Gastrocnemius medialis (tissue), 4 donors: ENCODE measurements at regions not wholly inside any gene's neighbourhood (a gene's known extent, or its start where the extent isn't known, plus 50 kb on each side); places are given as distances from the start of the nearest gene placed in this dataset.

Experiments
- ATAC-seq, 2 donors: fragments of 150-250 bp; one replicate each; pipeline ENCODE4 v1.9.1; 2016
- DNase-seq, 2 donors: peaks; one replicate each; pipeline ENCODE4 v3.0.0-alpha.2; 2019
- H3K27ac ChIP-seq, 4 donors: fragments of 200-600 bp; sonication (generic); 1 replicate in 1 of 4; 2 replicates in 3 of 4; pipeline ENCODE4 v1.5.1; 2016 to 2018; ENCODE audit warnings: mild to moderate bottlenecking in 2 of 4, moderate library complexity in 1 of 4
- H3K27me3 ChIP-seq, 3 donors: fragments of 200-600 bp; sonication (generic) in 2 of 3; 1 replicate in 1 of 3; 2 replicates in 2 of 3; pipeline versions ENCODE4 v1.5.1 to v1.6.0; 2016 to 2019; ENCODE audit warnings: mild to moderate bottlenecking in 1 of 3, moderate library complexity in 1 of 3
- H3K36me3 ChIP-seq, 2 donors: fragments of 200-600 bp; sonication (generic) in 1 of 2; one replicate each; pipeline ENCODE4 v1.5.1; 2017 to 2018
- H3K4me1 ChIP-seq, 2 donors: fragments of 200-600 bp; sonication (generic) in 1 of 2; one replicate each; pipeline ENCODE4 v1.5.1; 2016 to 2017; ENCODE audit warnings: mild to moderate bottlenecking in 2 of 2
- H3K4me3 ChIP-seq, 4 donors: fragments of 200-600 bp; sonication (generic) in 3 of 4; 1 replicate in 1 of 4; 2 replicates in 3 of 4; pipeline ENCODE4 v1.5.1; 2016 to 2019; ENCODE audit warnings: mild to moderate bottlenecking in 2 of 4
- H3K9me3 ChIP-seq, 3 donors: fragments of 200-600 bp; sonication (generic) in 2 of 3; 1 replicate in 1 of 3; 2 replicates in 2 of 3; pipeline ENCODE4 v1.5.1; 2016 to 2019
- CTCF ChIP-seq, 5 experiments: fragments of 450-650 bp in 3 of 5; fragments of 200-600 bp in 2 of 5; sonication (generic) in 2 of 5; IDR thresholded peaks in 4 of 5; conservative IDR thresholded peaks in 1 of 5; 1 replicate in 4 of 5; 2 replicates in 1 of 5; pipeline ENCODE4 v1.5.1; 2016 to 2019; ENCODE audit warnings: antibody characterized with exemption in 5 of 5, mild to moderate bottlenecking in 3 of 5, moderate library complexity in 3 of 5
- POLR2A ChIP-seq, 2 donors: fragments of 450-650 bp; IDR thresholded peaks; one replicate each; pipeline ENCODE4 v1.6.1; 2017; ENCODE audit warnings: antibody characterized with exemption in 2 of 2, mild to moderate bottlenecking in 2 of 2, moderate library complexity in 2 of 2
- in situ Hi-C, 4 donors: fragments of 200-750 bp; cut with MboI; loops; one replicate each; pipeline versions ENCODE4 v1.15.0 to v1.8.0; 2017; ENCODE audit warnings: low sequenced_read_pairs in 4 of 4
- intact Hi-C: fragments of 100-400 bp; cut with DNase I; formaldehyde crosslinking; loops from one replicate; pipeline ENCODE4 v1.15.1; 2023; ENCODE audit warnings: low total_unique reads

- no peak for ATAC-seq
- intact Hi-C loops (no loop called here), in situ Hi-C loops (no loop called here)
- no peak for DNase-seq
- Histone ChIP-seq H3K4me1 (no peaks in the 10 kb centered on the region), H3K27me3 (no peaks in the 10 kb centered on the region), H3K4me3 (no peak overlapping the region), H3K36me3 (no peaks in the 10 kb centered on the region), H3K9me3 (no peaks in the 10 kb centered on the region), H3K27ac (no peak overlapping the region)
- TF ChIP-seq POLR2A (IDR thresholded peaks at IDR 0.05) (no peak), CTCF (IDR thresholded peaks at IDR 0.05 in 4 of 5, conservative IDR thresholded peaks at IDR 0.05 in 1 of 5) (no peak)
Observed at GRCh38 chr1:238549137-238549536, 658.4 kb upstream of the ZP4 start.

- H3K4me3 ChIP-seq, result no peak overlapping the region
- H3K27ac ChIP-seq, result no peak overlapping the region
- intact Hi-C loops, result no loop called here
- ATAC-seq (no peak), DNase-seq (no peak)
- no peaks in the 10 kb centered on the region for H3K27me3 ChIP-seq
- in situ Hi-C loops, result no loop called here
- no peaks in the 10 kb centered on the region for H3K4me1 ChIP-seq
- no peaks in the 10 kb centered on the region for H3K9me3 ChIP-seq
- H3K36me3 ChIP-seq, result no peaks in the 10 kb centered on the region
- no peak for TF ChIP-seq CTCF (IDR thresholded peaks at IDR 0.05 in 4 of 5, conservative IDR thresholded peaks at IDR 0.05 in 1 of 5)
- no peak for TF ChIP-seq POLR2A (IDR thresholded peaks at IDR 0.05)
Observed at GRCh38 chr1:238546118-238546517, 655.4 kb upstream of the ZP4 start.

GRCh38 chr1:238537641-238538040, 646.9 kb upstream of the ZP4 start:
- intact Hi-C loops (no loop called here), in situ Hi-C loops (no loop called here)
- ATAC-seq, result no peak
- Histone ChIP-seq H3K4me3 (no peak overlapping the region), H3K27ac (no peak overlapping the region), H3K9me3 (no peaks in the 10 kb centered on the region), H3K36me3 (no peaks in the 10 kb centered on the region), H3K4me1 (no peaks in the 10 kb centered on the region), H3K27me3 (no peaks in the 10 kb centered on the region)
- DNase-seq, result no peak
- no peak for TF ChIP-seq CTCF (IDR thresholded peaks at IDR 0.05 in 4 of 5, conservative IDR thresholded peaks at IDR 0.05 in 1 of 5)
- no peak for TF ChIP-seq POLR2A (IDR thresholded peaks at IDR 0.05)

- in situ Hi-C loops, result no loop called here
- ATAC-seq (no peak), DNase-seq (no peak)
- H3K36me3 ChIP-seq, result no peaks in the 10 kb centered on the region
- no peak overlapping the region for H3K4me3 ChIP-seq
- TF ChIP-seq POLR2A (IDR thresholded peaks at IDR 0.05), result no peak
- TF ChIP-seq CTCF (IDR thresholded peaks at IDR 0.05 in 4 of 5, conservative IDR thresholded peaks at IDR 0.05 in 1 of 5), result no peak
- H3K27ac ChIP-seq, result no peak overlapping the region
- H3K9me3 ChIP-seq, result no peaks in the 10 kb centered on the region
- H3K27me3 ChIP-seq, result no peaks in the 10 kb centered on the region
- H3K4me1 ChIP-seq, result no peaks in the 10 kb centered on the region
- intact Hi-C loops, result no loop called here
Observed at GRCh38 chr1:238530209-238530851, 639.6 kb upstream of the ZP4 start.

GRCh38 chr1:238517711-238518110, 627.0 kb upstream of the ZP4 start:
- no peak for DNase-seq

More at GRCh38 chr1:238517711-238518110, 627.0 kb upstream of the ZP4 start:
- H3K27me3 ChIP-seq, result no peaks in the 10 kb centered on the region
- no peak overlapping the region for H3K27ac ChIP-seq
- no peak overlapping the region for H3K4me3 ChIP-seq
- no peak for ATAC-seq
- intact Hi-C loops (no loop called here), in situ Hi-C loops (no loop called here)
- H3K9me3 ChIP-seq, result no peaks in the 10 kb centered on the region
- no peaks in the 10 kb centered on the region for H3K4me1 ChIP-seq
- TF ChIP-seq POLR2A (IDR thresholded peaks at IDR 0.05) (no peak), CTCF (IDR thresholded peaks at IDR 0.05 in 4 of 5, conservative IDR thresholded peaks at IDR 0.05 in 1 of 5) (no peak)
- H3K36me3 ChIP-seq, result no peaks in the 10 kb centered on the region
